KMS-11 (cell line): ENCODE measurements at regions not wholly inside any gene's neighbourhood (a gene's known extent, or its start where the extent isn't known, plus 50 kb on each side); places are given as distances from the start of the nearest gene placed in this dataset.

ENCODE experiments used
- H2AFZ ChIP-seq: fragments of 200-600 bp; sonication (generic); 2 replicates; pipeline ENCODE4 v1.6.1; 2016; ENCODE audit warnings: antibody characterized with exemption, mixed run types, low read depth
- H3K27ac ChIP-seq: fragments of 200-600 bp; sonication (generic); 2 replicates; pipeline ENCODE4 v1.6.1; 2016; ENCODE audit warnings: mild to moderate bottlenecking, mixed run types
- H3K27me3 ChIP-seq: fragments of 200-600 bp; sonication (generic); 2 replicates; pipeline ENCODE4 v1.6.1; 2017; ENCODE audit warnings: mild to moderate bottlenecking, low read depth, mixed run types, moderate library complexity; ENCODE audit not compliant: insufficient read depth
- H3K36me3 ChIP-seq: fragments of 200-600 bp; sonication (generic); 2 replicates; pipeline ENCODE4 v1.6.1; 2017; ENCODE audit warnings: mild to moderate bottlenecking, mixed run types; ENCODE audit not compliant: insufficient read depth
- H3K4me1 ChIP-seq: fragments of 200-600 bp; sonication (generic); 2 replicates; pipeline ENCODE4 v1.6.1; 2016; ENCODE audit warnings: mild to moderate bottlenecking, low read depth, mixed run types; ENCODE audit not compliant: poor library complexity, severe bottlenecking
- H3K4me2 ChIP-seq: fragments of 200-600 bp; sonication (generic); 2 replicates; pipeline ENCODE4 v1.7.0; 2016; ENCODE audit warnings: mild to moderate bottlenecking, mixed run types
- H3K4me3 ChIP-seq: fragments of 200-600 bp; sonication (generic); IDR thresholded peaks from 2 replicates; pipeline ENCODE4 v1.6.1; 2017; ENCODE audit warnings: low read depth, low read length, mixed read lengths; ENCODE audit not compliant: insufficient read depth
- H3K79me2 ChIP-seq: fragments of 200-600 bp; sonication (generic); 2 replicates; pipeline ENCODE4 v1.6.1; 2016; ENCODE audit warnings: low read depth, mixed run types; ENCODE audit not compliant: insufficient read depth
- H3K9ac ChIP-seq: fragments of 200-600 bp; sonication (generic); 2 replicates; pipeline ENCODE4 v1.6.1; 2016; ENCODE audit warnings: mild to moderate bottlenecking, mixed run types
- H4K20me1 ChIP-seq: fragments of 200-600 bp; sonication (generic); 2 replicates; pipeline ENCODE4 v1.6.1; 2016; ENCODE audit warnings: mild to moderate bottlenecking, mixed run types; ENCODE audit not compliant: insufficient read depth
- TF ChIP-seq, protein P1 (sequence below): fragments of 200-600 bp; sonication (generic); conservative IDR thresholded peaks from 2 replicates; pipeline ENCODE4 v1.6.1; 2017; ENCODE audit warnings: low read depth, mild to moderate bottlenecking, antibody characterized with exemption, low read length, moderate library complexity, mixed read lengths

DNA sequence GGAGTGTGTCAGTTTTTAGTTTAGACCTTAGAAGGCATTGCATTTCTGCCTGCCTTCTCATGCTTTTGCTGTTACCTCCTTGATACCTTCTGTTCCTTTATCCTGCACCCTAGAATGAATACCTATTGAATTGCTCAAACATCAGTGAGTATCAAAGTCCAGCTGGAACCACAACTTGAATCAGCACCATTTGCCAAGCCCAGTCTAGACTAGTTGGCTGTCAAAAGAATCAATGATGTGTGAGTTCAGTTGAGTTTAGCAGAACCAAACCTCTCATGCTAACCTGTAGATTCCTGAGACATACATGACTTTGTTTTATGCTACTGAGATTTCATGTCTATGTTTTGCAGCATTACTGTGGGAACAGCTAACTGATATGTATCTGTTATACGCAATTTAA is 116.6 kb downstream of the FAM170A start:
- Histone ChIP-seq H3K4me2 (no peak overlapping the region), H3K36me3 (no peaks in the 10 kb centered on the region), H4K20me1 (no peaks in the 10 kb centered on the region), H3K27me3 (no peaks in the 10 kb centered on the region), H3K9ac (no peak overlapping the region), H2AFZ (no peak overlapping the region), H3K4me1 (no peaks in the 10 kb centered on the region), H3K4me3 (no peak overlapping the region), H3K79me2 (no peaks in the 10 kb centered on the region), H3K27ac (no peak overlapping the region)
- TF ChIP-seq, protein P1, sequence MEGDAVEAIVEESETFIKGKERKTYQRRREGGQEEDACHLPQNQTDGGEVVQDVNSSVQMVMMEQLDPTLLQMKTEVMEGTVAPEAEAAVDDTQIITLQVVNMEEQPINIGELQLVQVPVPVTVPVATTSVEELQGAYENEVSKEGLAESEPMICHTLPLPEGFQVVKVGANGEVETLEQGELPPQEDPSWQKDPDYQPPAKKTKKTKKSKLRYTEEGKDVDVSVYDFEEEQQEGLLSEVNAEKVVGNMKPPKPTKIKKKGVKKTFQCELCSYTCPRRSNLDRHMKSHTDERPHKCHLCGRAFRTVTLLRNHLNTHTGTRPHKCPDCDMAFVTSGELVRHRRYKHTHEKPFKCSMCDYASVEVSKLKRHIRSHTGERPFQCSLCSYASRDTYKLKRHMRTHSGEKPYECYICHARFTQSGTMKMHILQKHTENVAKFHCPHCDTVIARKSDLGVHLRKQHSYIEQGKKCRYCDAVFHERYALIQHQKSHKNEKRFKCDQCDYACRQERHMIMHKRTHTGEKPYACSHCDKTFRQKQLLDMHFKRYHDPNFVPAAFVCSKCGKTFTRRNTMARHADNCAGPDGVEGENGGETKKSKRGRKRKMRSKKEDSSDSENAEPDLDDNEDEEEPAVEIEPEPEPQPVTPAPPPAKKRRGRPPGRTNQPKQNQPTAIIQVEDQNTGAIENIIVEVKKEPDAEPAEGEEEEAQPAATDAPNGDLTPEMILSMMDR, result no peak

DNA sequence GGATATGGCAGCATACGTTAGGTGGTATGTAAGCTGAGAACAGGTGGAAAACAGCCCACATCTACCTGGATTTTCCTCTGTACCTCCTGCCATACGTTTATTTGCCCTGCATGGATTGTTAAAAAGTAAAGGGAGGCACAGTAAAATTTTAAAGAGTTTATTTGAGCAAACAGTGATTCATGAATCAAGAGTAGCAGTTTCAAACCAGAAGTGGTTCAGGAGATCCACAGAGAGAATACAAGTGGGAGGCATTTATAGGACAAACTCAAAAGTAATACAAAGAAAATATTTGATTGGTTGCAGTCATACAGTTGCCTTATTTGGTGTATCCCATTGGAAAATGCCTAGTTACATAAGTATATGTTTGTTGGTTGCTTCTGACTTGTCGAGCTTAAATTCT is 117.6 kb downstream of the FAM170A start:
- Histone ChIP-seq H3K4me3 (no peak overlapping the region), H3K4me1 (no peaks in the 10 kb centered on the region), H3K4me2 (no peak overlapping the region), H3K27ac (no peak overlapping the region), H3K79me2 (no peaks in the 10 kb centered on the region), H2AFZ (no peak overlapping the region), H3K27me3 (no peaks in the 10 kb centered on the region), H3K36me3 (no peaks in the 10 kb centered on the region), H3K9ac (no peak overlapping the region), H4K20me1 (no peaks in the 10 kb centered on the region)
- TF ChIP-seq, protein P1, result no peak

DNA sequence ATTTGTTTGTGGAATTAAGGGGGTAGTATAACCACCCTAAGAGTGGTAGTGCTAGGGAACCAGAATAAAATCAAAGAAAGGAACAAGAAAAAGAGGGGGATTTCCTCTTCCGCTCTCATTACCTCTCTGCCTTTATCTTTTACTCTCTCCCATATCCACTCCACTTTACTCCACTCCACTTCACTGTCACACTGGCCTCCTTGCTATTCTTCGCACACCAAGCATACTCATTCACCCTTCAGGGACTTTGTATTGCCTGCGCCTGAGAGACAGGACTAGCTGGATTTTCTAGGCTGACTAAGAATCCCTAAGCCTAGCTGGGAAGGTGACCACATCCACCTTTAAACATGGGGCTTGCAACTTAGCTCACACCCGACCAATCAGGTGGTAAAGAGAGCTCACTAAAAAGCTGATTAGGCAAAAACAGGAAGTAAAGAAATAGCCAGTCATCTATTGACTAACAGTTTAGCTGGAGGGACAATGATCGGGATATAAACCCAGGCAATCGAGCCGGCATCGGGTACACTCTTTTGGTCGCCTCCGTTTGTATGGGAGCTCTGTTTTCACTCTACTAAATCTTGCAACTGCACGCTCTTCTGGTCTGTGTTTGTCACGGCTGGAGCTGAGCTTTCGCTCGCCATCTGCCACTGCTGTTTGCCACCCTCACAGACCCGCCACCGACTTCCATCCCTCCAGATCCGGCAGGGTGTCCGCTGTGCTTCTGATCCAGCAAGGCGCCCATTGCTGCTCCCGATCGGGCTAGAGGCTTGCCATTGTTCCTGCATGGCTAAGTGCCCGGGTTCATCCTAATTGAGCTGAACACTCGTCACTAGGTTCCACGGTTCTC is 121.8 kb downstream of the FAM170A start:
- TF ChIP-seq, protein P1, result no peak
- Histone ChIP-seq H4K20me1 (no peaks in the 10 kb centered on the region), H3K79me2 (no peaks in the 10 kb centered on the region), H3K9ac (no peak overlapping the region), H3K27ac (no peak overlapping the region), H3K4me3 (no peak overlapping the region), H2AFZ (no peak overlapping the region), H3K4me2 (no peak overlapping the region), H3K36me3 (no peaks in the 10 kb centered on the region), H3K27me3 (no peaks in the 10 kb centered on the region), H3K4me1 (no peaks in the 10 kb centered on the region)

DNA sequence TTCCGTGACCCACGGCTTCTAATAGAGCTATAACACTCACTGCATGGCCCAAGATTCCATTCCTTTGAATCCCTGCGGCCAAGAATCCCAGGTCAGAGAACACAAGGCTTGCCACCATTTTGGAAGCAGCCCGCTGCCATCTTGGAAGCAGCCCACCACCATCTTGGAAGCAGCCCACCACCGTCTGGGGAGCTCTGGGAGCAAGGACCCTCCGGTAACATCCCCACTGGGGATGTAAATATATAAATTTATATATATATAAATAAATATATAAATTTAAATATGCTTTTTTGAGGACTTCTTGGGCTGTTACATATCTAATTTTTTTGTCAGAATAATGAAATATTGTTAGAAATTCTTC is 122.4 kb downstream of the FAM170A start:
- Histone ChIP-seq H3K4me2 (no peak overlapping the region), H2AFZ (no peak overlapping the region), H3K4me3 (no peak overlapping the region), H3K79me2 (no peaks in the 10 kb centered on the region), H3K36me3 (no peaks in the 10 kb centered on the region), H3K4me1 (no peaks in the 10 kb centered on the region), H3K9ac (no peak overlapping the region), H3K27ac (no peak overlapping the region), H3K27me3 (no peaks in the 10 kb centered on the region), H4K20me1 (no peaks in the 10 kb centered on the region)
- TF ChIP-seq, protein P1, result no peak
